Raji (cell line): ENCODE measurements at regions not wholly inside any gene's neighbourhood (a gene's known extent, or its start where the extent isn't known, plus 50 kb on each side); places are given as distances from the start of the nearest gene placed in this dataset.

Experiments used
- POLR2A ChIP-seq: IDR thresholded peaks from 2 replicates; pipeline ENCODE4 v1.6.1; 2011; ENCODE audit warnings: low read depth, low read length, control low read depth; ENCODE audit not compliant: insufficient read depth

DNA sequence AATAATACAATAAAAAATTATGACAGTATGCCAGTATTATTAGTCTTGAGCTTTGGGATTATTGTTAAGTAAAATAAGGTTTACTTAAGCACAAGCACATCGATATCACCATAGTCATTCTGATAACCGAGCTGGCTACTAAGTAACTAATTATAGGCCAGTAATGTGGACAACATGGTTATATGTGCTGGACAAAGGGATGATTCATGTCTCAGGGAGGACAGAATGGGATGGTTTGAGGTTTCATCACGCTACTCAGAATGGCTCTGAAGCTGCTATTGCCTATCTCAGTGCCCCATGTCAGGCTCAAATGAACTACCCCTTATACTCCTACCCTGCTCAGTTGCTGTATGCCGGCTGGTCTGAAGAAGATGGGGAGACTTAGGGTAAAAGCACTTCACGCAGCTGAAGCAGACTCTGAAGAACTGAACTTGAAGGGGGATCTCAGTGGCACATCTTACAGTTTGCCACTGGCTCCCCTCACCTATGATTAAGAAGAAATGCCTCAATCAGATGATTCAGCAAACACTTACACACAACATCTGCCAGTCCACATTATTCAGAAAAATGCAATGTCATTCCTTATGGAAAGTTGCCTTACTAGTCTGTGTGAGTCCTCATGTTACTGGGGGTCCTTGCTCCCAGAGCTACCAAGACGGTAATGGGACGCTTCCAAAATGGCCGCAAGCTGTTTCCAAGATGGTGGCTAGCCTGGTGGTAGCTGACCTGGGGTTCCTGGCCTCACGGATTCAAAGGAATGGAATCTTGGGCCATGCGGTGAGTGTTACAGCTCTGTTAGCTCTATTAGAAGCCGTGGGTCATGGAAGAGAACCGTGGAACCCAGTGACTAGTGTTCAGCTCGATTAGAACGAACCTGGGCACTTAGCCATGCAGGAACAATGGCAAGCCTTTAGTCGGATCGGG lies 1098.6 kb downstream of the TAF11L14 start:
- no peak for TF ChIP-seq POLR2A

- no peak for TF ChIP-seq POLR2A
Measured at GRCh38 chr5:18736051-18736398, 1101.8 kb downstream of the TAF11L14 start.

GRCh38 chr5:18740301-18740700 lies 1106.0 kb downstream of the TAF11L14 start:
- TF ChIP-seq POLR2A, result no peak

- no peak for TF ChIP-seq POLR2A
Measured at GRCh38 chr5:18742830-18743229, 1108.6 kb downstream of the TAF11L14 start.

- TF ChIP-seq POLR2A, result no peak
Measured at GRCh38 chr5:18744441-18744840, 1110.2 kb downstream of the TAF11L14 start.

GRCh38 chr5:18745042-18745987 lies 1111.1 kb downstream of the TAF11L14 start:
- no peak for TF ChIP-seq POLR2A

DNA sequence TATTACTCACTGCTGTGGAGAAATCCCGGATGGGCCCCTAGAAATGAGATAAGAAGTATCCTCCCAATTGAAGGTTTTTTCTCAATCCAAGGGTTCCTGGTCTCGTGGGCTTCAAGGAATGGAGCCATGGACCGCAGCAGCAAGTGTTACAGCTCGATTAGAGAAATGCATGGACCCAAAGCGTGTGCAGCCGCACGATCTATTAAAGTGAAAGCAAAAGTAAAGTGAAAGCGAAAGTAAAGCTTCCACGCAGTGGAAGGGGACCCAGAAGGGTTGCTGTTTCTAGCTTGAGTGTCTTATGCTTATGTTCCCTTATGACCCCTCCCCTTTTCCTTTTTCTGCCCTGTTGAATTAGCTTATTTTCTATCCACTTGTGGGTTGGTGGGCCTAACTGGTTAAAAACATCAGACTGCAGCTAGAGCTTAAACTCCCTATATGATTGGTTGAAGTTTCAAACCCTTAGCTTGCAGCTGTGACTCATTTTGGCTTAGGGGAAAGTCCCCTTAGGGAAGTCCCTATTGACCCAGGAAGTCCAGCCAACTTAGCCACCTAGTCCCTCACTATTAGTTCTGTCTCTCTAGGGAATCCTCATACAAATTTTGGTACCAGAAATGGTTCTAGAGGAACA lies 1111.8 kb downstream of the TAF11L14 start:
- 0 out of 2 replicates have a peak, but pooled peaks have one; percentile 13 for TF ChIP-seq POLR2A

DNA sequence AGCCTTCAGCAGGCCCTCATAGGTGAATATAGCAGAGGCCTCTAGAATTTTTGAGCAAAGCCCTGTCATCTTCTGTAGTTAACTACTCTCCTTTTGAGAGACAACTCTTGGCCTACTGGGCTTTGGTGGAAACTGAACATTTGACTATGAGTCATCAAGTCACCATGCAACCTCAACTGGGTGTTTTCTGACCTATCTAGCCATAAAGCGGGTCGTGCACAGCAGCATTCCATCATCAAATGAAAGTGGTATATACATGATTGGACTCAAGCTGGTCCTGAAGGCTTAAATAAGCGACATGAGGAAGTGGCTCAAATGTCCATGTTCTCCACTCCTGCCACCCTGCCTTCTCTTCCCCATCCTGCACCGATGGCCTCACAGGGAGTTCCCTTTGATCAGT lies 1115.5 kb downstream of the TAF11L14 start:
- no peak for TF ChIP-seq POLR2A

GRCh38 chr5:18752317-18752716 lies 1118.1 kb downstream of the TAF11L14 start:
- no peak for TF ChIP-seq POLR2A

- no peak for TF ChIP-seq POLR2A
Measured at GRCh38 chr5:18754201-18754600, 1119.9 kb downstream of the TAF11L14 start.

GRCh38 chr5:18761801-18762200 lies 1127.5 kb downstream of the TAF11L14 start:
- no peak for TF ChIP-seq POLR2A

DNA sequence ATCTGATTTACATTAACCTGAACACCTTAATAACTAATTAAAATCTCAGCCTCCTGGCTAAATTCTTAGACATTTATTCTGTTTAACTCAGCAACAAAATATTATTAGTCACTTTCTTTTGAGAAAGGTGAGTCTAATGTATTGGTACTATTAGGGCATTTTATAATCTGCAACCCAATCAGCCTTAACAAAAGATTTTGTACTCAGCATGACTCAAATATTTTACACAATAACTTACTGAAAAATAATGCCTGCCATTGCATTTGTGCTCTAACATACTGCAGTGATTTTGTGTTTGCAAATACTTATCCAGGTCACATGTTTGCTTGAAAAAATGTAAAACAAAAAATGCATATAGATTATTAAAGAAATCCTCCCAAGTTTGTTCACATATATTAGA lies 1129.9 kb downstream of the TAF11L14 start:
- TF ChIP-seq POLR2A, result no peak

- TF ChIP-seq POLR2A, result no peak
Measured at GRCh38 chr5:18765304-18765703, 1131.0 kb downstream of the TAF11L14 start.

GRCh38 chr5:18771097-18771610 lies 1136.9 kb downstream of the TAF11L14 start:
- TF ChIP-seq POLR2A, result no peak

GRCh38 chr5:18772475-18772874 lies 1138.2 kb downstream of the TAF11L14 start:
- TF ChIP-seq POLR2A, result no peak
